RWPE2 (cell line): ENCODE measurements at regions not wholly inside any gene's neighbourhood (a gene's known extent, or its start where the extent isn't known, plus 50 kb on each side); places are given as distances from the start of the nearest gene placed in this dataset.

Experiments
- ATAC-seq: fragments of 200-7000 bp; cut with Tn5 transposase; 3 replicates; pipeline ENCODE4 v1.9.1; 2021; ENCODE audit warnings: low read depth
- DNase-seq: peaks from one replicate; pipeline ENCODE4 v3.0.0-alpha.2; 2020; ENCODE audit warnings: low spot score
- H3K27ac ChIP-seq: fragments of 450-650 bp; 2 replicates; pipeline ENCODE4 v1.5.1; 2017; ENCODE audit warnings: mild to moderate bottlenecking; ENCODE audit not compliant: poor library complexity, severe bottlenecking
- H3K27me3 ChIP-seq: fragments of 250-450 bp; sonication (Bioruptor Pico); 2 replicates; pipeline ENCODE4 v1.5.1; 2021; ENCODE audit warnings: mild to moderate bottlenecking, moderate library complexity; ENCODE audit not compliant: insufficient read depth, poor library complexity, severe bottlenecking
- H3K36me3 ChIP-seq: fragments of 250-450 bp; sonication (Bioruptor Pico); 2 replicates; pipeline ENCODE4 v1.5.1; 2020; ENCODE audit warnings: low read depth, mild to moderate bottlenecking, moderate library complexity
- H3K4me1 ChIP-seq: fragments of 250-450 bp; sonication (Bioruptor Pico); 2 replicates; pipeline ENCODE4 v1.5.1; 2021; ENCODE audit warnings: mild to moderate bottlenecking, moderate library complexity; ENCODE audit not compliant: insufficient read depth, poor library complexity, severe bottlenecking
- H3K4me3 ChIP-seq: fragments of 250-450 bp; sonication (Bioruptor Pico); 2 replicates; pipeline ENCODE4 v1.5.1; 2021; ENCODE audit warnings: mild to moderate bottlenecking, moderate library complexity; ENCODE audit not compliant: severe bottlenecking
- H3K9me3 ChIP-seq: fragments of 250-450 bp; sonication (Bioruptor Pico); 2 replicates; pipeline ENCODE4 v1.5.1; 2021; ENCODE audit warnings: mild to moderate bottlenecking, moderate library complexity; ENCODE audit not compliant: severe bottlenecking
- TF ChIP-seq, protein P1 (sequence below): fragments of 450-650 bp; IDR thresholded peaks from one replicate; pipeline ENCODE4 v1.5.1; 2017; ENCODE audit warnings: mild to moderate bottlenecking, moderate library complexity; ENCODE audit not compliant: poor library complexity, severe bottlenecking

DNA sequence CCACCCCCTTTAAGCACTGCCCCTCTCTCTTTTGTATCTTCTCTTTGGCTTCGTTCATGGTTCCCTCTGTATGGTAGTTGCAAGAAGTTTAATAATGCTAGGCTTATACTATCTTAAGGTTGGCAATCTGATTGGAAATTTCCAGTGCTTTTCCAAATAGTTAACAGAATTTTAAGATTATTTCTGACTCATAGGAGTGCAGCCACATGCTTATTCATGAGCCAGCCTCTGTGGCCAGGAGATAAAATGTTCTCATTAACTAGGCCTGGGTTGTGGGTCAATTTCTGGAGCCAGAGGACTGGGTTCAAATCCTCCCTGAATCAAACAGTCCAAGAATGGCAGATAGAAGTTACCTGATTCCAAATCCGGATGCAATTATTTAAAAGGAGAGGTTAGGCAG lies 103.1 kb downstream of the ATP6V1G3 start:
- no peak overlapping the region for H3K27ac ChIP-seq
- no peaks in the 10 kb centered on the region for H3K36me3 ChIP-seq
- DNase-seq (no peak), ATAC-seq (no peak)
- H3K4me1 ChIP-seq, result peaks cover 3% of the 10 kb centered on the region
- no peaks in the 10 kb centered on the region for H3K9me3 ChIP-seq
- H3K4me3 ChIP-seq, result no peak overlapping the region
- TF ChIP-seq, protein P1, sequence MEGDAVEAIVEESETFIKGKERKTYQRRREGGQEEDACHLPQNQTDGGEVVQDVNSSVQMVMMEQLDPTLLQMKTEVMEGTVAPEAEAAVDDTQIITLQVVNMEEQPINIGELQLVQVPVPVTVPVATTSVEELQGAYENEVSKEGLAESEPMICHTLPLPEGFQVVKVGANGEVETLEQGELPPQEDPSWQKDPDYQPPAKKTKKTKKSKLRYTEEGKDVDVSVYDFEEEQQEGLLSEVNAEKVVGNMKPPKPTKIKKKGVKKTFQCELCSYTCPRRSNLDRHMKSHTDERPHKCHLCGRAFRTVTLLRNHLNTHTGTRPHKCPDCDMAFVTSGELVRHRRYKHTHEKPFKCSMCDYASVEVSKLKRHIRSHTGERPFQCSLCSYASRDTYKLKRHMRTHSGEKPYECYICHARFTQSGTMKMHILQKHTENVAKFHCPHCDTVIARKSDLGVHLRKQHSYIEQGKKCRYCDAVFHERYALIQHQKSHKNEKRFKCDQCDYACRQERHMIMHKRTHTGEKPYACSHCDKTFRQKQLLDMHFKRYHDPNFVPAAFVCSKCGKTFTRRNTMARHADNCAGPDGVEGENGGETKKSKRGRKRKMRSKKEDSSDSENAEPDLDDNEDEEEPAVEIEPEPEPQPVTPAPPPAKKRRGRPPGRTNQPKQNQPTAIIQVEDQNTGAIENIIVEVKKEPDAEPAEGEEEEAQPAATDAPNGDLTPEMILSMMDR, result no peak
- no peaks in the 10 kb centered on the region for H3K27me3 ChIP-seq

DNA sequence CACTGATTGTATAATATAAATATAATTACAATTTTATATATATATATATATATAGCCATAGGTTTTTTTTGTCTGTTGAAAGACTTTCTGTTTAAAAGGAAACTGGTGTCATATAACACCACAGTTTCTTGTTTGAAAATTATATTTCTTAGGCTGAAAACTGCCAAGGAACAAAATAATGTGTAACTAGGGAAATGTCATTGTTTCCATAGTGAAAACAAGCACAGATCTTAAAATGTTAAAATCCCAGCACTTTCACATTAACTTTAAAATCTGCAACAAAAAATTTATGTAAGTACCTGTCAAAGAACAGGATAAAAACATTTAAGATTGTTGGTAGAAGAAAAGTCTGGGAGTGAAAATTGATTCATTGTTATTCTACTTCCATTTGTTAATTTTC lies 104.2 kb downstream of the ATP6V1G3 start:
- Histone ChIP-seq H3K9me3 (peaks cover under 1% of the 10 kb centered on the region), H3K4me1 (peaks cover 3% of the 10 kb centered on the region), H3K27ac (no peak overlapping the region), H3K27me3 (no peaks in the 10 kb centered on the region), H3K4me3 (no peak overlapping the region), H3K36me3 (no peaks in the 10 kb centered on the region)
- TF ChIP-seq, protein P1, result no peak
- ATAC-seq (no peak), DNase-seq (no peak)

DNA sequence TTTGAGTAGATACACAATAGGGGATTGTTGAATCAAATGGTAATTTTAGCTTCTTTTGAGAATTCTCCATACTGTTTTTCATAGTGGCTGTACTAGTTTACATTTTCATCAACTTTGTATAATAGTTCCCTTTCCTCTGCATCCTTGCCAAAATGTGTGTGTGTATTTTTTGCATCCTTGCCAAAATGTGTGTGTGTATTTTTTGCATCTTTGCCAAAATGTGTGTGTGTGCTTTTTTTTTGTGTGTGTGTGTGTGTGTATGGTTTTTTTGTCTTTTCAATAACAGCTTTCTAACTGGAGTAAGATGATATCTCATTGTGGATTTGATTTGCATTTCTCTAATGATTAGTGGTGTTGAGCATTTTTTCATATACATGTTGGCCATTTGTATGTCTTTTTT lies 105.4 kb downstream of the ATP6V1G3 start:
- H3K27me3 ChIP-seq, result no peaks in the 10 kb centered on the region
- peaks cover 3% of the 10 kb centered on the region for H3K4me1 ChIP-seq
- no peak overlapping the region for H3K4me3 ChIP-seq
- DNase-seq, result no peak
- peaks cover 4% of the 10 kb centered on the region for H3K9me3 ChIP-seq
- no peak overlapping the region for H3K27ac ChIP-seq
- TF ChIP-seq, protein P1, result no peak
- no peaks in the 10 kb centered on the region for H3K36me3 ChIP-seq
- ATAC-seq, result no peak

DNA sequence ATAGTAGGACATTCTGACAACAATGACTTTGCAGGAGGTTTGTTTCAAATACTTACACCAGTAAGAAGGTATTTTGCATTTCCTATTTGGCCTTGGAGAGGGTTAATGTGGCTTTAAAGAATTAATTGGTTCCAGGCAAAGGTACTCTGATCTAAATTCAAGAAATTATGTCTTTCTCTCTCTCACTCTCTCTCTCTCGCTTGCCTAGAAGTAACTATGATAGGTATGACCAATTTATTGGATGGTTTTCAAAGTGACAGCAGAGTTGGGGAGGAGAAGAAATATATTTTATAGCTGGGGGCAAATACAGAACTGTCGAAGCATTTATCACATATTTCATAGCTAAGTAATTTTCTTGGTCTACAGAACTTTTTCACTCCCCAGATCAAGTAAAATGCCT lies 116.0 kb downstream of the ATP6V1G3 start:
- ATAC-seq (no peak), DNase-seq (no peak)
- H3K4me3 ChIP-seq, result no peak overlapping the region
- H3K9me3 ChIP-seq, result no peaks in the 10 kb centered on the region
- no peaks in the 10 kb centered on the region for H3K4me1 ChIP-seq
- TF ChIP-seq, protein P1, result no peak
- no peaks in the 10 kb centered on the region for H3K36me3 ChIP-seq
- H3K27me3 ChIP-seq, result no peaks in the 10 kb centered on the region
- no peak overlapping the region for H3K27ac ChIP-seq

DNA sequence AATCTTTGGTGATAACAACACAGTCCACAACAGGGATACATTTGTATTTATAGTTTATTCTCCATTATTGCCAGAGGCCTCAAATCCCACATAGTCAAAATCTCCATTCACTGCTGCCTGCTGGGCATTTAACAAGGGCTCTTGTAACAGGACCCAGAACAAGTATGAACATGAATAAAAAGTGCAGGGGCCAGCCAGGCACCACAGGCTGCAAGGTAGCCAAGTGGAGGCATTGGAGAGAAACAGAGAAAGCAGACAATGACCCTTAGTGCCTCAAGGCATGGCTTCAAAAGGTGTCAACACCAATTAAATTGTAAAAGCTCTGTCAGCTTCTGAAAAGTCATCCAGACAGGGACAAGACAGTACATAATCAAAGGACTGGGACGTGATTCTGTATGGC lies 116.8 kb downstream of the ATP6V1G3 start:
- DNase-seq, result no peak
- Histone ChIP-seq H3K4me3 (no peak overlapping the region), H3K36me3 (no peaks in the 10 kb centered on the region), H3K4me1 (no peaks in the 10 kb centered on the region), H3K27me3 (no peaks in the 10 kb centered on the region), H3K27ac (no peak overlapping the region), H3K9me3 (no peaks in the 10 kb centered on the region)
- no peak for ATAC-seq
- TF ChIP-seq, protein P1, result no peak
